VCaP (cell line): ENCODE measurements at regions not wholly inside any gene's neighbourhood (a gene's known extent, or its start where the extent isn't known, plus 50 kb on each side); places are given as distances from the start of the nearest gene placed in this dataset.

ENCODE experiments used
- H3K27ac ChIP-seq: fragments of 450-650 bp; 2 replicates; pipeline ENCODE4 v1.5.1; 2017
- CTCF ChIP-seq: fragments of 450-650 bp; conservative IDR thresholded peaks from 2 replicates; pipeline ENCODE4 v1.5.1; 2017; ENCODE audit warnings: mild to moderate bottlenecking, moderate library complexity

GRCh38 chr6:126738641-126739040, 379.8 kb upstream of the RSPO3 start:
- no peak for TF ChIP-seq CTCF
- no peak overlapping the region for H3K27ac ChIP-seq

GRCh38 chr6:126743076-126743475, 375.4 kb upstream of the RSPO3 start:
- no peak for TF ChIP-seq CTCF

GRCh38 chr6:126747728-126748540, 370.5 kb upstream of the RSPO3 start:
- no peak overlapping the region for H3K27ac ChIP-seq
- TF ChIP-seq CTCF, result no peak

More at GRCh38 chr6:126743076-126743475, 375.4 kb upstream of the RSPO3 start:
- no peak overlapping the region for H3K27ac ChIP-seq

- TF ChIP-seq CTCF, result no peak
- H3K27ac ChIP-seq, result no peak overlapping the region
These were observed 364.9 kb upstream of the RSPO3 start for GRCh38 chr6:126753606-126754005.

GRCh38 chr6:126761854-126762253, 356.6 kb upstream of the RSPO3 start:
- no peak for TF ChIP-seq CTCF
- H3K27ac ChIP-seq, result no peak overlapping the region

- no peak overlapping the region for H3K27ac ChIP-seq
- no peak for TF ChIP-seq CTCF
These were observed 354.4 kb upstream of the RSPO3 start for GRCh38 chr6:126764104-126764503.

- no peak for TF ChIP-seq CTCF
- H3K27ac ChIP-seq, result no peak overlapping the region
These were observed 353.8 kb upstream of the RSPO3 start for GRCh38 chr6:126764671-126765070.
